ENCODE measurements at regions not wholly inside any gene's neighbourhood (a gene's known extent, or its start where the extent isn't known, plus 50 kb on each side); places are given as distances from the start of the nearest gene placed in this dataset.

GRCh38 chr18:39347701-39348100 lies 1782.1 kb upstream of the CELF4 start:
- Histone ChIP-seq H3K9ac (replicated peaks in 1 of 4; ENCODE audit: extremely low read depth in 1 of 4, low read depth in 3 of 4, low read length in 3 of 4) (no peak overlapping the region), H4K91ac (replicated peaks; ENCODE audit: insufficient read length, low read length) (no peak overlapping the region), H3K14ac (ENCODE audit: insufficient read length) (no peak overlapping the region), H2BK15ac (ENCODE audit: low read length) (no peak overlapping the region), H2AFZ (ENCODE audit: low read length) (no peak overlapping the region), H3K4me2 (ENCODE audit: insufficient read depth in 1 of 2, low read depth in 2 of 2, low read length in 2 of 2) (no peak overlapping the region), H4K20me1 (replicated peaks in 1 of 2; ENCODE audit: control insufficient read depth in 1 of 2, insufficient read depth in 2 of 2, low read length in 2 of 2) (no peaks in the 10 kb centered on the region), H3K9me3 (ENCODE audit: insufficient read depth in 2 of 2, low read depth in 1 of 2, low read length in 1 of 2) (no peaks in the 10 kb centered on the region; a peak in 1 of 4 replicates), H2BK5ac (ENCODE audit: low read depth, low read length) (no peak overlapping the region), H3K4me3 (ENCODE audit: extremely low read depth in 1 of 4, insufficient read depth in 2 of 4, low read depth in 3 of 4, low read length in 4 of 4) (no peak overlapping the region), H3K27me3 (replicated peaks in 1 of 4; ENCODE audit: control insufficient read depth in 3 of 4, extremely low read depth in 1 of 4, insufficient read depth in 3 of 4, low read length in 3 of 4) (no peaks in the 10 kb centered on the region), H2AK5ac (ENCODE audit: low read depth, low read length) (no peak overlapping the region), H2BK120ac (replicated peaks; ENCODE audit: low read depth, low read length) (no peak overlapping the region), H2BK20ac (ENCODE audit: low read length) (peak overlapping the region; percentile 34; the same call in 1 of the 2 replicates), H3K23me2 (ENCODE audit: low read depth, low read length) (no peaks in the 10 kb centered on the region), H3K79me1 (ENCODE audit: low read depth, low read length) (no peaks in the 10 kb centered on the region), H3K27ac (ENCODE audit: low read depth, low read length) (no peak overlapping the region), H3K4ac (replicated peaks; ENCODE audit: insufficient read length, low read depth, low read length) (no peak overlapping the region), H3K18ac (ENCODE audit: extremely low read depth, low read length) (no peak overlapping the region), H3K79me2 (ENCODE audit: control insufficient read depth in 1 of 2, insufficient read depth in 2 of 2, low read length in 2 of 2) (no peaks in the 10 kb centered on the region), H4K8ac (ENCODE audit: extremely low read depth, insufficient read depth, low read length) (no peak overlapping the region), H4K5ac (ENCODE audit: insufficient read length, low read depth, low read length) (no peak overlapping the region), H2BK12ac (ENCODE audit: low read depth, low read length) (0 out of 2 replicates have a peak overlapping the region, but pooled peaks have one; percentile 34), H3K56ac (replicated peaks; ENCODE audit: insufficient read length, low read depth, low read length) (no peak overlapping the region), H3K23ac (ENCODE audit: insufficient read length) (no peak overlapping the region), H3K36me3 (ENCODE audit: control insufficient read depth in 2 of 4, insufficient read depth in 4 of 4, low read length in 3 of 4) (no peaks in the 10 kb centered on the region; a peak in 1 of 8 replicates), H3K4me1 (replicated peaks in 1 of 4; ENCODE audit: control insufficient read depth in 3 of 4, insufficient read depth in 4 of 4, low read length in 3 of 4) (peaks cover 0 to 4% (median 0%) of the 10 kb centered on the region in 4 experiments; a peak in 1 of 7 replicates)
- FAIRE-seq (no peak), DNase-seq (ENCODE audit: low read depth in 1 of 2, low spot score in 2 of 2) (no peak)
- ChIA-PET CTCF (ENCODE audit: partially characterized antibody) (interaction anchor here (1.2 kb wide), 1 partner anchor 11 kb away, joined by 3 read pairs; no protein-coding TSS in a partner anchor), POLR2A (ENCODE audit: partially characterized antibody) (no interaction called here)
- WGBS, 2 experiments (ENCODE audit: extremely low coverage in 1 of 2, insufficient coverage in 1 of 2, insufficient read length in 1 of 2, insufficient replicate concordance in 2 of 2, low coverage in 1 of 2, low lambda C conversion rate in 2 of 2, missing lambda C conversion rate in 1 of 2), result 86% methylated on average over 5 of the region's 5 CpGs; no CpG with 5 or more reads in 1 of the 2 experiments
- TF ChIP-seq SIN3A (conservative IDR thresholded peaks at IDR 0.05 in 1 of 2, IDR thresholded peaks at IDR 0.05 in 1 of 2; ENCODE audit: low read depth in 1 of 2, low read length in 2 of 2), result no peak
- no peak for TF ChIP-seq NRF1 (IDR thresholded peaks at IDR 0.05; ENCODE audit: low read depth, low read length)
- TF ChIP-seq TEAD4 (IDR thresholded peaks at IDR 0.05; ENCODE audit: low read depth, low read length), result no peak
- no peak for TF ChIP-seq RAD21 (IDR thresholded peaks at IDR 0.05 in 1 of 2, conservative IDR thresholded peaks at IDR 0.05 in 1 of 2; ENCODE audit: low read depth in 2 of 2, low read length in 2 of 2)

All from H1 (cell line).